ENCODE measurements at regions not wholly inside any gene's neighbourhood (a gene's known extent, or its start where the extent isn't known, plus 50 kb on each side); places are given as distances from the start of the nearest gene placed in this dataset.

- TF ChIP-seq CTCF (IDR thresholded peaks at IDR 0.05) (no peak), EP300 (IDR thresholded peaks at IDR 0.05) (no peak), POLR2A (IDR thresholded peaks at IDR 0.05) (no peak)
These were observed 114.9 kb upstream of the ALX4 start for GRCh38 chr11:44424841-44425240.

Measured in tibial nerve (tissue), 4 donors.